Ishikawa (cell line): ENCODE measurements at regions not wholly inside any gene's neighbourhood (a gene's known extent, or its start where the extent isn't known, plus 50 kb on each side); places are given as distances from the start of the nearest gene placed in this dataset.

Experiments used
- CEBPB ChIP-seq: IDR thresholded peaks from 2 replicates; pipeline ENCODE4 v1.6.1; 2012
- CREB1 ChIP-seq: IDR thresholded peaks from 2 replicates; pipeline ENCODE4 v1.6.1; 2012; ENCODE audit warnings: low read depth
- EGR1 ChIP-seq: IDR thresholded peaks from 2 replicates; pipeline ENCODE4 v1.6.1; 2012
- EP300 ChIP-seq: IDR thresholded peaks from 2 replicates; pipeline ENCODE4 v1.6.1; 2012; ENCODE audit warnings: borderline replicate concordance
- FOXM1 ChIP-seq: IDR thresholded peaks from 2 replicates; pipeline ENCODE4 v1.6.1; 2012; ENCODE audit warnings: low read depth, borderline replicate concordance
- NFIC ChIP-seq: IDR thresholded peaks from 2 replicates; pipeline ENCODE4 v1.6.1; 2012
- RAD21 ChIP-seq: IDR thresholded peaks from 2 replicates; pipeline ENCODE4 v1.6.1; 2012; ENCODE audit warnings: low read depth
- TAF1 ChIP-seq: IDR thresholded peaks from 2 replicates; pipeline ENCODE4 v1.6.1; 2012; ENCODE audit warnings: low read depth, mild to moderate bottlenecking
- TCF12 ChIP-seq: IDR thresholded peaks from 2 replicates; pipeline ENCODE4 v1.6.1; 2012; ENCODE audit warnings: low read depth
- TEAD4 ChIP-seq: IDR thresholded peaks from 2 replicates; pipeline ENCODE4 v1.6.1; 2012
- YY1 ChIP-seq: IDR thresholded peaks from 2 replicates; pipeline ENCODE4 v1.6.1; 2012; ENCODE audit warnings: low read depth
- ZBTB7A ChIP-seq: IDR thresholded peaks from 2 replicates; pipeline ENCODE4 v1.6.1; 2012; ENCODE audit warnings: low read depth
- TF ChIP-seq, protein P1 (sequence below): IDR thresholded peaks from 2 replicates; pipeline ENCODE4 v1.6.1; 2012
- TF ChIP-seq, protein P2 (sequence below): IDR thresholded peaks from 2 replicates; pipeline ENCODE4 v1.6.1; 2012; ENCODE audit warnings: low read depth, mild to moderate bottlenecking
- TF ChIP-seq, protein P3 (sequence below): IDR thresholded peaks from 2 replicates; pipeline ENCODE4 v1.6.1; 2012

DNA sequence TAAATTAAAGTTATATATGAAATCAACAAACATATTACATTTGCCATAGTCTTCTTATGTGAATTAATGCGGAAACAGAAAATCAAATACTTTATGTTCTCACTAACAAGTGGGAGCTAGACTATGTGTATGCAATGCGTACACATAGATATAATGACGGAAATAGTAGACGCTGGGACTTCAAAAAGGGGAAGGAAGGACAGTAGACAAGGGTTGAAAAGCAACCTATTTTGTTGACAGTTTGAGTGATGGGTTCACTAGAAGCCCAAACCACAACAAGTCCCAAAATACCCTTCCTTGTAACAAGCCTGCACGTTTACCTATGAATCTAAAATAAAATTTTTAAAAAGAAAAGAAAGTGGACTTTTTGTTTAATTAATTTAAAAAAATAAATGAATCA lies 430.8 kb upstream of the CNTN5 start:
- TF ChIP-seq NFIC (no peak), YY1 (no peak), CREB1 (no peak), EGR1 (no peak), TCF12 (no peak), RAD21 (no peak), TAF1 (no peak), ZBTB7A (no peak), TEAD4 (no peak), CEBPB (no peak), FOXM1 (no peak), EP300 (no peak)
- TF ChIP-seq, protein P1, sequence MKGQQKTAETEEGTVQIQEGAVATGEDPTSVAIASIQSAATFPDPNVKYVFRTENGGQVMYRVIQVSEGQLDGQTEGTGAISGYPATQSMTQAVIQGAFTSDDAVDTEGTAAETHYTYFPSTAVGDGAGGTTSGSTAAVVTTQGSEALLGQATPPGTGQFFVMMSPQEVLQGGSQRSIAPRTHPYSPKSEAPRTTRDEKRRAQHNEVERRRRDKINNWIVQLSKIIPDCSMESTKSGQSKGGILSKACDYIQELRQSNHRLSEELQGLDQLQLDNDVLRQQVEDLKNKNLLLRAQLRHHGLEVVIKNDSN, result no peak
- TF ChIP-seq, protein P2, sequence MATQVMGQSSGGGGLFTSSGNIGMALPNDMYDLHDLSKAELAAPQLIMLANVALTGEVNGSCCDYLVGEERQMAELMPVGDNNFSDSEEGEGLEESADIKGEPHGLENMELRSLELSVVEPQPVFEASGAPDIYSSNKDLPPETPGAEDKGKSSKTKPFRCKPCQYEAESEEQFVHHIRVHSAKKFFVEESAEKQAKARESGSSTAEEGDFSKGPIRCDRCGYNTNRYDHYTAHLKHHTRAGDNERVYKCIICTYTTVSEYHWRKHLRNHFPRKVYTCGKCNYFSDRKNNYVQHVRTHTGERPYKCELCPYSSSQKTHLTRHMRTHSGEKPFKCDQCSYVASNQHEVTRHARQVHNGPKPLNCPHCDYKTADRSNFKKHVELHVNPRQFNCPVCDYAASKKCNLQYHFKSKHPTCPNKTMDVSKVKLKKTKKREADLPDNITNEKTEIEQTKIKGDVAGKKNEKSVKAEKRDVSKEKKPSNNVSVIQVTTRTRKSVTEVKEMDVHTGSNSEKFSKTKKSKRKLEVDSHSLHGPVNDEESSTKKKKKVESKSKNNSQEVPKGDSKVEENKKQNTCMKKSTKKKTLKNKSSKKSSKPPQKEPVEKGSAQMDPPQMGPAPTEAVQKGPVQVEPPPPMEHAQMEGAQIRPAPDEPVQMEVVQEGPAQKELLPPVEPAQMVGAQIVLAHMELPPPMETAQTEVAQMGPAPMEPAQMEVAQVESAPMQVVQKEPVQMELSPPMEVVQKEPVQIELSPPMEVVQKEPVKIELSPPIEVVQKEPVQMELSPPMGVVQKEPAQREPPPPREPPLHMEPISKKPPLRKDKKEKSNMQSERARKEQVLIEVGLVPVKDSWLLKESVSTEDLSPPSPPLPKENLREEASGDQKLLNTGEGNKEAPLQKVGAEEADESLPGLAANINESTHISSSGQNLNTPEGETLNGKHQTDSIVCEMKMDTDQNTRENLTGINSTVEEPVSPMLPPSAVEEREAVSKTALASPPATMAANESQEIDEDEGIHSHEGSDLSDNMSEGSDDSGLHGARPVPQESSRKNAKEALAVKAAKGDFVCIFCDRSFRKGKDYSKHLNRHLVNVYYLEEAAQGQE, result no peak
- TF ChIP-seq, protein P3, sequence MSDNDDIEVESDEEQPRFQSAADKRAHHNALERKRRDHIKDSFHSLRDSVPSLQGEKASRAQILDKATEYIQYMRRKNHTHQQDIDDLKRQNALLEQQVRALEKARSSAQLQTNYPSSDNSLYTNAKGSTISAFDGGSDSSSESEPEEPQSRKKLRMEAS, result no peak

DNA sequence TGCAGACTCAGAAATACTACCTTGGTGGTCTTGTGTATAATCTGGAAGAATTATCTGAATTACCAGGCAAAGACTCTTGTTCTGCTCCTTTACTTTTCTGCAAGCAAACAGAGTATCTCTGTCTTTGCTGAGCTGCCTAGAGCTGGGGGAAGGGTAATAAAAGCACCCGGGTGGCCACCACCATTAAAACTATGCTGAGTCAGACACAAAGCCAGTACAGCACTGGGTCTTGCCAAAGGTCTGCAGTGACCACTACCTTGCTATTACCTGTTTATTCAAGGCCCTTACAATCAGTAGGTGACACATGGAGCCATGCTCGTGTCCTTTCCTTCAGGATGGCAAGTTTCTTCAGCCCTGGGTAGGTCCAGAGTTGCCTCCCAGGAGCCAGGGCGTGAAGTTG lies 420.6 kb upstream of the CNTN5 start:
- TF ChIP-seq YY1, result no peak
- no peak for TF ChIP-seq RAD21
- TF ChIP-seq TAF1, result no peak
- TF ChIP-seq, protein P3, result no peak
- TF ChIP-seq ZBTB7A, result no peak
- TF ChIP-seq, protein P2, result no peak
- TF ChIP-seq CEBPB, result no peak
- TF ChIP-seq NFIC, result no peak
- no peak for TF ChIP-seq TEAD4
- no peak for TF ChIP-seq EGR1
- TF ChIP-seq, protein P1, result no peak
- TF ChIP-seq FOXM1, result no peak
- no peak for TF ChIP-seq TCF12

DNA sequence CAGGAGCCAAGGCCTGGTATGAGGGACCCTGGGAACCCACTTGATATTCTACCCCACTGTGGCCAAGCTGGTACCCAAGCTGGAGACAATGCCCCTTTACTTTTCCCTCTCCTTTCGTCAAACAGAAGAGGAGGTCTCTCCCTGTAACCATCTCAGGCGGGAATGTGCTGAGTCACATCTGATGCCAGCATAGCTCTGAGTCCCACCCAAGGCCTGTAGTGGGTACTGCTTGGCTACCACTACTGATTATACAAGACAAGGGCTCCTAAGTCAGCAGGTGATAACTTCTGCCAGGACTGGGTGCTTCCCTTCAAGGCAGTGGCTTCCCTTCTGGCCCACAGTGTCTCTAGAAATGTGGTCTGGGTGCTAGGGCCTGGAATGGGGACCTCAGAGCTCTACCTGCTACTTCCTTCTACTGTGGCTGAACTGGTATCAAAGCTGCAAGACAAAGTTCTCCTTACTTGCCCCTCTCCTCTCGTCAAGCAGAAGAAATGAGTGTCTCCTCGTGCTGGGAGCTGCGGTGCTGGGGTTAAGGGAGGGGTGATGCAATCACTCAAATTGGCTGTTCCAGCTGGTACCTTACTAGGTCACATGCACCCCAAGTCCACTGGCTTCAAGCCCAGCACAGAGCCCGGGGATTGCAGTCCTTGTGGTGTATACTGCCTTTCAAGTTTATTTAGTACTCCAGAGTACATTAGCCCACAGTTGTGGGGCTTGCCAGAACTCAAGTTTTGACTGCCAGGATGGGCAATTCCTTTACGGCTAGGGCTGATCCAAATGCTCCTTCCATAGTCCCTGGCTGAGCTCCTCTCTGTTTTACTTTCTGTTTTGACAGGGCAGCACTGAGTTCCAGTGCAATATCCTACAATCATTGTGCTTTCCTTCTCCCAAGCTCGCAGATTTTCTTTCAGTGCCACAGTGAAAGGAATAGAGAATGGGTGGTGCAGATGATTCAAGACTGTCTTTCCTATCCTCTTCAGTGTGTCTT lies 419.7 kb upstream of the CNTN5 start:
- no peak for TF ChIP-seq EP300
- TF ChIP-seq ZBTB7A, result no peak
- no peak for TF ChIP-seq TCF12
- TF ChIP-seq YY1, result no peak
- TF ChIP-seq, protein P1, result no peak

DNA sequence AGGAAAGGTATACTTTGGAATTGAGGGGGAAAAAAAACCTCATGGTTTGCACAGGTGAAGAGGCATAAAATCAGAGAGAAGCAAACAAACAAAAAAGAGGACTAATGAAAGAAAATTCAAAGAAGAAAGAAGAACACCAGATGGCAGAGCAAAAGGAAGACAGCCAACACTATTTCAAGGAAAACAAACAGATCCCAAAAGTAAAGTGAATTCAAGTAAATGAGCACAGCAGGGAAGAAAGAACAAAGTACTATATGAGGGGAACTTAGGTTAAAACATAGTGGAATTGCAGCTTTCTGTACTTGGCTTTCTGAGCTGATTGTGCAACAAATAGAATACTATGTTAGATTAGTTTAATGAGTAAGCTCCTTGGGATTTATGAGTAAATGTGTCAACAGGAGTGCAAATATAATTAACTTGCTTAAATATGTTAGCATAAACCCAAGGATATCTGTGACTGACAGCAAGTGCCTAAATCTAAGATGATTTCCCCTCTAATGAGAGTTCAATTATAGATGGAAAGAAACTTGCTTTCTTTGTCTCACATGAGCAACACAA lies 404.6 kb upstream of the CNTN5 start:
- TF ChIP-seq, protein P2, result no peak
- TF ChIP-seq FOXM1, result no peak
- no peak for TF ChIP-seq TCF12
- peak; percentile 42; the same call in 1 of the 2 replicates for TF ChIP-seq CEBPB
- TF ChIP-seq RAD21, result no peak
